Body of pancreas (tissue), 4 donors: ENCODE measurements at regions not wholly inside any gene's neighbourhood (a gene's known extent, or its start where the extent isn't known, plus 50 kb on each side); places are given as distances from the start of the nearest gene placed in this dataset.
A peak's percentile ranks its signal among the peaks of the same experiment; 100 is the strongest.

Source experiments
- ATAC-seq: fragments of 150-250 bp; one replicate; pipeline ENCODE4 v1.9.1; 2016
- DNase-seq, 4 donors: peaks; one replicate each; pipeline ENCODE4 v3.0.0-alpha.2; 2019
- H3K27ac ChIP-seq, 4 donors: fragments of 200-600 bp; sonication (generic); 1 replicate in 3 of 4; 2 replicates in 1 of 4; pipeline versions ENCODE4 v1.5.1 to v1.6.1; 2016 to 2019; ENCODE audit warnings: mild to moderate bottlenecking in 1 of 4, mixed read lengths in 1 of 4, moderate library complexity in 1 of 4
- H3K27me3 ChIP-seq, 2 donors: fragments of 200-600 bp; sonication (generic); one replicate each; pipeline ENCODE4 v1.6.0; 2016; ENCODE audit warnings: mild to moderate bottlenecking in 1 of 2
- H3K36me3 ChIP-seq, 2 donors: fragments of 200-600 bp; sonication (generic); replicated peaks in 1 of 2; 2 replicates each; pipeline ENCODE4 v1.5.1; 2016; ENCODE audit warnings: low read depth in 2 of 2; ENCODE audit not compliant: insufficient read depth in 1 of 2
- H3K4me1 ChIP-seq: fragments of 200-600 bp; sonication (generic); one replicate; pipeline ENCODE4 v1.6.0; 2016
- H3K4me3 ChIP-seq, 2 donors: fragments of 200-600 bp; sonication (generic); 1 replicate in 1 of 2; 2 replicates in 1 of 2; pipeline ENCODE4 v1.5.1; 2016 to 2019
- H3K9me3 ChIP-seq, 3 donors: fragments of 200-600 bp; sonication (generic); 1 replicate in 2 of 3; 2 replicates in 1 of 3; pipeline ENCODE4 v1.5.1; 2016
- POLR2A ChIP-seq, 3 donors: fragments of 450-650 bp; IDR thresholded peaks; one replicate each; pipeline ENCODE4 v1.6.1; 2016; ENCODE audit warnings: antibody characterized with exemption in 3 of 3, mild to moderate bottlenecking in 2 of 3
- WGBS, 2 donors: methylation state at CpG; one replicate each; pipeline ENCODE4 v1.1.5; 2017; 5-methylcytosine and 5-hydroxymethylcytosine counted together
- intact Hi-C: fragments of 100-400 bp; cut with DNase I; formaldehyde crosslinking; loops from one replicate; pipeline ENCODE4 v1.15.1; 2023
- TF ChIP-seq, protein P1 (sequence below), 7 experiments: fragments of 450-650 bp in 4 of 7; fragments of 200-600 bp in 3 of 7; sonication (generic) in 3 of 7; IDR thresholded peaks; one replicate each; pipeline ENCODE4 v1.5.1; 2016 to 2019; ENCODE audit warnings: antibody characterized with exemption in 7 of 7

DNA sequence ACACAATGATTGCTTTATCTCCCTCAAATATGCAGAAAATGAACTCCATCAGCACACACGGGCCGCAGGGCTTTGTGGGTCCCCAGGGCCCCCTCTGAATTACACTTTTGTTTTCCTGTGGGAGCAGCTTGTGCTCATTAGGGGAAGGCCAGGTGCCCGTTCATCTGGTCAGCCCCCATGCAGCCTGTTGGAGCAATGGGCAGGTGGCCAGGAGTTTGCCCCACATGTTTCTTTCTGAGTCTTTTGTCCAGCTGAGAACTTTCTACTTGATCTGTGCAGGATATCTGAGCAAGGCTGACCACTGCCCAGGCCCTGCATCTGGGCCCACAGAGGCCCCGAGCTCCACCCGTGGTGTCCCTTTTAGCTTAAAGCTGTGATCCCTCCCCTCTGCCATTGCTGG, 105.3 kb upstream of the FAM20C start:
- Histone ChIP-seq H3K27ac (no peak overlapping the region), H3K4me3 (no peak overlapping the region), H3K9me3 (no peaks in the 10 kb centered on the region), H3K36me3 (no peaks in the 10 kb centered on the region), H3K27me3 (no peaks in the 10 kb centered on the region), H3K4me1 (peaks cover 24% of the 10 kb centered on the region)
- DNase-seq (peak in 2 of 4 donors; percentile 5 to 9), ATAC-seq (no peak)
- intact Hi-C loops = no loop called here
- 77 to 86% methylated on average over 5 of the region's 5 CpGs for WGBS, 2 donors
- no peak for TF ChIP-seq POLR2A (IDR thresholded peaks at IDR 0.05)
- TF ChIP-seq, protein P1, sequence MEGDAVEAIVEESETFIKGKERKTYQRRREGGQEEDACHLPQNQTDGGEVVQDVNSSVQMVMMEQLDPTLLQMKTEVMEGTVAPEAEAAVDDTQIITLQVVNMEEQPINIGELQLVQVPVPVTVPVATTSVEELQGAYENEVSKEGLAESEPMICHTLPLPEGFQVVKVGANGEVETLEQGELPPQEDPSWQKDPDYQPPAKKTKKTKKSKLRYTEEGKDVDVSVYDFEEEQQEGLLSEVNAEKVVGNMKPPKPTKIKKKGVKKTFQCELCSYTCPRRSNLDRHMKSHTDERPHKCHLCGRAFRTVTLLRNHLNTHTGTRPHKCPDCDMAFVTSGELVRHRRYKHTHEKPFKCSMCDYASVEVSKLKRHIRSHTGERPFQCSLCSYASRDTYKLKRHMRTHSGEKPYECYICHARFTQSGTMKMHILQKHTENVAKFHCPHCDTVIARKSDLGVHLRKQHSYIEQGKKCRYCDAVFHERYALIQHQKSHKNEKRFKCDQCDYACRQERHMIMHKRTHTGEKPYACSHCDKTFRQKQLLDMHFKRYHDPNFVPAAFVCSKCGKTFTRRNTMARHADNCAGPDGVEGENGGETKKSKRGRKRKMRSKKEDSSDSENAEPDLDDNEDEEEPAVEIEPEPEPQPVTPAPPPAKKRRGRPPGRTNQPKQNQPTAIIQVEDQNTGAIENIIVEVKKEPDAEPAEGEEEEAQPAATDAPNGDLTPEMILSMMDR (IDR thresholded peaks at IDR 0.05) = no peak

DNA sequence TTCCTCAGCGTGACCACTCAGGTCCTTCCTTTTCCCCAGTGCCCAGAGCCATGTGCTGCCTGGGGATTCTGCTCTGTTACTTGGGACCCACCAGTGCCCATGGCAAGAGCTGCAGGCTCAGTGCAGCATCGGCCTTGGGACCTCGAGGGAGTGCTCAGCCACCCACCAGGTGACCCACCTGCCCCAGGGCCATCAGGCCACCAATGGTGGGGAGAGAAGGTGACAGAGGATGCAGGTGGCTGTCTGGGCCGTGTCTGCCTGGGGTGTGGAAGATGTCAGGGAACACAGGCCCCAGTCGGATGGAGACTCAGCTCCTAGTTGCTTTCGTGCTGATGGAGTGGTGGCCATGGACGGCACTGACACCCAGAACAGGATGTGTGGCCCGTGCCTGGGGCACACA, 104.7 kb upstream of the FAM20C start:
- ATAC-seq = no peak
- Histone ChIP-seq H3K36me3 (no peaks in the 10 kb centered on the region), H3K27ac (no peak overlapping the region), H3K4me3 (no peak overlapping the region), H3K9me3 (no peaks in the 10 kb centered on the region), H3K27me3 (no peaks in the 10 kb centered on the region), H3K4me1 (peaks cover 19% of the 10 kb centered on the region)
- peak in 1 of 4 donors; percentile 8 for DNase-seq
- TF ChIP-seq, protein P1 (IDR thresholded peaks at IDR 0.05) = no peak
- no peak for TF ChIP-seq POLR2A (IDR thresholded peaks at IDR 0.05)
- 73 to 83% methylated on average over 2 to 8 of the region's 8 CpGs for WGBS, 2 donors
- intact Hi-C loops = no loop called here

DNA sequence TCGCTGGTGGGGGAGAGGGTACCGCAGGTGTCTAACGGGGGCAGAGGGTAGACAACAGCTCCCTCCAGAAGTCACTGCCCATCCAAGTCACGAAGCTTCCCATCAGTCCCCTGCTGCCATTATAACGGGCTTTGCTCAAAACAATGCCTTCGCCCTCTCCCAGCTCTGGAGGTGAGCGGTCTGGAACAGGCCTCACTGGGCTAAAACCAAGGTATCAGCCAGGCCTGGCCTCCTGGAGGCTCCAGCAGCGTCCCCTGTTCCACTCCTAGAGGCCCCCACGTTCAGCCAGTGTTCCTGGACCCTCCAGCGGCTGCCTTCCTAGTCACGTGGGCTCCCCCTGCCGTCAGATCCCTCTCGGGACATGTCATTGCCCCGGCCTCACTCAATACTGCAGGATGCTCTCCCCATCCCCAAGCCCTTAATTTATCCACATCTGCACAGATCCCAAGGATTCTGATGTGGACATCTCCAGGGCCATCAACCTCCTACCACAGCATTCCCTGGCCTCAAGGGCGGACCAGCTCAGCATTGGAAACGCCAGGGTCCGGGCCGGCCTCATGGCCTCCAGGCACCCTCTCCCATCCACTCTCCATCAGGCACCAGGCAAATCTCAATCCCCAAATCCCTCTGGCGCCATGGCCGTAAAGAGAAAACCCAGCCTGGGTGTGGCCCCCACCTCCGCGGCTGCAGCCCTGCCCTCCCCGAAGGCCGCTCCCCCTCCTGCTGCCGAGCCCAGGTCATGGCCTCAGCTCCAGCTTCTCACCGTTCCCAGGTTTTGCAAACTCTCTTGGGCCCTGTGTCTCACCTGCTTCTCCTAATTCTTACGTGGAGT, 104.1 kb upstream of the FAM20C start:
- Histone ChIP-seq H3K4me1 (peaks cover 19% of the 10 kb centered on the region), H3K36me3 (no peaks in the 10 kb centered on the region), H3K27me3 (no peaks in the 10 kb centered on the region), H3K27ac (no peak overlapping the region), H3K9me3 (no peaks in the 10 kb centered on the region), H3K4me3 (no peak overlapping the region)
- TF ChIP-seq, protein P1 (IDR thresholded peaks at IDR 0.05) = peak in 1 of 7 experiments; percentile 17
- TF ChIP-seq POLR2A (IDR thresholded peaks at IDR 0.05) = no peak
- WGBS, 2 donors = 87 to 89% methylated on average over 27 of the region's 27 CpGs
- intact Hi-C loops = no loop called here
- no peak for ATAC-seq
- peak in 2 of 4 donors; percentile 6 to 9 for DNase-seq

DNA sequence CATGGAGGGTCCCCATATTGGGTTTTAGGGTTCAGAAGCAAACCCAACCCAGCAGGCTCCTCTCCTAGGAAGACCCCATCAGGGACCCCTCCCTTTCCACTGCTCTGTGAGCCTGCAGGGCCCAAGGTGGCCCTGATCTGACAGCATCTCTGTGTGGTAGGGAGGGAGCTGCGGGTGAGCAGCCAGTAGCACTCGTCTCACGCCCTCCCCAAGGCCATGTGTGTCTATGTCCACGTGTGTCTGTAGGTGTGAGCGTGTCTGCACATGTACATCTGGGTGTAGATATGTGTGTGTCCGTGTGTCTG, 103.5 kb upstream of the FAM20C start:
- TF ChIP-seq, protein P1 (IDR thresholded peaks at IDR 0.05) = no peak
- TF ChIP-seq POLR2A (IDR thresholded peaks at IDR 0.05) = no peak
- Histone ChIP-seq H3K27ac (no peak overlapping the region), H3K36me3 (no peaks in the 10 kb centered on the region), H3K4me3 (no peak overlapping the region), H3K27me3 (no peaks in the 10 kb centered on the region), H3K4me1 (peaks cover 19% of the 10 kb centered on the region), H3K9me3 (no peaks in the 10 kb centered on the region)
- WGBS, 2 donors = 84 to 94% methylated on average over 3 to 6 of the region's 6 CpGs
- peak in 1 of 4 donors; percentile 7 for DNase-seq
- ATAC-seq = no peak
- intact Hi-C loops = no loop called here
